ENCODE measurements at regions not wholly inside any gene's neighbourhood (a gene's known extent, or its start where the extent isn't known, plus 50 kb on each side); places are given as distances from the start of the nearest gene placed in this dataset.

- H3K27ac ChIP-seq, result no peak overlapping the region
- no peak for TF ChIP-seq CTCF (IDR thresholded peaks at IDR 0.05)
- no peak for TF ChIP-seq ZFX (IDR thresholded peaks at IDR 0.05; ENCODE audit: borderline replicate concordance)
These were observed 98.7 kb upstream of the MPDZ start for GRCh38 chr9:13378154-13378553.

- TF ChIP-seq ZFX (IDR thresholded peaks at IDR 0.05; ENCODE audit: borderline replicate concordance), result no peak
- no peak for TF ChIP-seq CTCF (IDR thresholded peaks at IDR 0.05)
These were observed 97.9 kb upstream of the MPDZ start for GRCh38 chr9:13377171-13377925.

GRCh38 chr9:13372510-13372909 is 93.0 kb upstream of the MPDZ start:
- TF ChIP-seq ZFX (IDR thresholded peaks at IDR 0.05; ENCODE audit: borderline replicate concordance) (no peak), CTCF (IDR thresholded peaks at IDR 0.05) (no peak)

More at GRCh38 chr9:13377171-13377925, 97.9 kb upstream of the MPDZ start:
- no peak overlapping the region for H3K27ac ChIP-seq

GRCh38 chr9:13369431-13369830 is 89.9 kb upstream of the MPDZ start:
- no peak overlapping the region for H3K27ac ChIP-seq
- TF ChIP-seq ZFX (IDR thresholded peaks at IDR 0.05; ENCODE audit: borderline replicate concordance) (no peak), CTCF (IDR thresholded peaks at IDR 0.05) (no peak)

More at GRCh38 chr9:13372510-13372909, 93.0 kb upstream of the MPDZ start:
- no peak overlapping the region for H3K27ac ChIP-seq

GRCh38 chr9:13367784-13368183 is 88.3 kb upstream of the MPDZ start:
- no peak overlapping the region for H3K27ac ChIP-seq
- no peak for TF ChIP-seq CTCF (IDR thresholded peaks at IDR 0.05)
- no peak for TF ChIP-seq ZFX (IDR thresholded peaks at IDR 0.05; ENCODE audit: borderline replicate concordance)

- H3K27ac ChIP-seq, result no peak overlapping the region
- no peak for TF ChIP-seq ZFX (IDR thresholded peaks at IDR 0.05; ENCODE audit: borderline replicate concordance)
- no peak for TF ChIP-seq CTCF (IDR thresholded peaks at IDR 0.05)
These were observed 84.9 kb upstream of the MPDZ start for GRCh38 chr9:13364271-13365000.

GRCh38 chr9:13361076-13361475 is 81.6 kb upstream of the MPDZ start:
- TF ChIP-seq ZFX (IDR thresholded peaks at IDR 0.05; ENCODE audit: borderline replicate concordance) (no peak), CTCF (IDR thresholded peaks at IDR 0.05) (no peak)

More at GRCh38 chr9:13361076-13361475, 81.6 kb upstream of the MPDZ start:
- no peak overlapping the region for H3K27ac ChIP-seq
